ENCODE measurements at regions not wholly inside any gene's neighbourhood (a gene's known extent, or its start where the extent isn't known, plus 50 kb on each side); places are given as distances from the start of the nearest gene placed in this dataset.

DNA sequence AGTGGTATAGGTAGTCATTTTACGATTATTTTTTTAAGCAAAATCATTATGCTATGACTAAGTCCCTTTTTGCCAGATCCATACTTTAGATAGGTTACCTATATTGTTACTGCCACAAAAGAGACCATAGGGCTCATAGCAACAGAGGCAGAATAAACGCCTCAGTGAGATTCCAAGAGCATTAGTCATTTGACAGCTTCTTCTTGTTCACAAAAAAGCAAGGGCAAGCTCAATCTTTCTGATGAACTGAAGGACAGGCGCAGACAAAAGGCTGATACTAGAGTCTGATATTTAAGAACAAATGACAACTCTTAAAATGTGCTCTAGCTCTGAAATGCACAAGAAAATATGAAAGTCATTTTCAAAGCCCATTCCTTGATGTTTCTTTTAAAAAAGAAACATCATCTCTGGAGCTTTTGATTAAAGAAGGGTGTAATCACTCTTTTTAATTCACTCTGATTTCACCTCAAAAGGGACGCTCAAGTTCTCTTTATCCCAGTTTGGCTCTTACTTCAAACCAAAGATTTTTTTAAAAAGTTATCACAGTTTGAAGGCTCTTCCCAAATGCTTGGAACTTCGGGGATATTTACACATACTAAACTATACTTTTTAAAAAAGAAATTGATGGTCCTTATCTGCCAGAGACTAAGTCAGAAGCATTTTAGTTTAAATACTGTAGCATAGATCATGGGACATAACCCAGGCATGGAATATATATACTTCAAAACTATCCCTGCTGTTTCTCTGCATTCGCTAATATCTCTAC, 187.2 kb downstream of the EFNB2 start:
- no peak overlapping the region for H3K27ac ChIP-seq (ENCODE audit: low read depth, low read length, poor library complexity, severe bottlenecking)
- H3K9me3 ChIP-seq (ENCODE audit: low read length): no peaks in the 10 kb centered on the region
- H3K79me2 ChIP-seq (ENCODE audit: insufficient read depth, low read depth, low read length): no peaks in the 10 kb centered on the region
- H3K4me2 ChIP-seq (ENCODE audit: low read length): no peak overlapping the region
- BruUV-seq (replicated peaks): no TSS peak
- intact Hi-C loops (cut with micrococcal nuclease; ENCODE audit: unreplicated experiment): no loop called here
- H3K4me1 ChIP-seq (ENCODE audit: insufficient read depth, low read length, poor library complexity, severe bottlenecking): no peaks in the 10 kb centered on the region
- ChIA-PET CTCF (ENCODE audit: unreplicated experiment) (no interaction called here), POLR2A (interaction anchor here (0.6 to 0.7 kb wide), 2 partner anchors 44 to 572 kb away, joined by 3 to 5 read pairs; no protein-coding TSS in a partner anchor)
- no peaks in the 10 kb centered on the region for H4K20me1 ChIP-seq (ENCODE audit: insufficient read depth, low read length)
- no peak for DNase-seq (ENCODE audit: low spot score)
- H3K9me2 ChIP-seq (ENCODE audit: insufficient read depth, low read length): no peaks in the 10 kb centered on the region
- H3K36me3 ChIP-seq (ENCODE audit: insufficient read depth, low read length): no peaks in the 10 kb centered on the region
- H2AFZ ChIP-seq (ENCODE audit: low read length): no peak overlapping the region
- TF ChIP-seq, protein P1, sequence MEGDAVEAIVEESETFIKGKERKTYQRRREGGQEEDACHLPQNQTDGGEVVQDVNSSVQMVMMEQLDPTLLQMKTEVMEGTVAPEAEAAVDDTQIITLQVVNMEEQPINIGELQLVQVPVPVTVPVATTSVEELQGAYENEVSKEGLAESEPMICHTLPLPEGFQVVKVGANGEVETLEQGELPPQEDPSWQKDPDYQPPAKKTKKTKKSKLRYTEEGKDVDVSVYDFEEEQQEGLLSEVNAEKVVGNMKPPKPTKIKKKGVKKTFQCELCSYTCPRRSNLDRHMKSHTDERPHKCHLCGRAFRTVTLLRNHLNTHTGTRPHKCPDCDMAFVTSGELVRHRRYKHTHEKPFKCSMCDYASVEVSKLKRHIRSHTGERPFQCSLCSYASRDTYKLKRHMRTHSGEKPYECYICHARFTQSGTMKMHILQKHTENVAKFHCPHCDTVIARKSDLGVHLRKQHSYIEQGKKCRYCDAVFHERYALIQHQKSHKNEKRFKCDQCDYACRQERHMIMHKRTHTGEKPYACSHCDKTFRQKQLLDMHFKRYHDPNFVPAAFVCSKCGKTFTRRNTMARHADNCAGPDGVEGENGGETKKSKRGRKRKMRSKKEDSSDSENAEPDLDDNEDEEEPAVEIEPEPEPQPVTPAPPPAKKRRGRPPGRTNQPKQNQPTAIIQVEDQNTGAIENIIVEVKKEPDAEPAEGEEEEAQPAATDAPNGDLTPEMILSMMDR (conservative IDR thresholded peaks at IDR 0.05; ENCODE audit: low read length): no peak
- no peak for TF ChIP-seq EZH2phosphoT487 (IDR thresholded peaks at IDR 0.05; ENCODE audit: borderline replicate concordance, low read depth, low read length)
- H3K4me3 ChIP-seq (ENCODE audit: low read depth, low read length, poor library complexity, severe bottlenecking): no peak overlapping the region

DNA sequence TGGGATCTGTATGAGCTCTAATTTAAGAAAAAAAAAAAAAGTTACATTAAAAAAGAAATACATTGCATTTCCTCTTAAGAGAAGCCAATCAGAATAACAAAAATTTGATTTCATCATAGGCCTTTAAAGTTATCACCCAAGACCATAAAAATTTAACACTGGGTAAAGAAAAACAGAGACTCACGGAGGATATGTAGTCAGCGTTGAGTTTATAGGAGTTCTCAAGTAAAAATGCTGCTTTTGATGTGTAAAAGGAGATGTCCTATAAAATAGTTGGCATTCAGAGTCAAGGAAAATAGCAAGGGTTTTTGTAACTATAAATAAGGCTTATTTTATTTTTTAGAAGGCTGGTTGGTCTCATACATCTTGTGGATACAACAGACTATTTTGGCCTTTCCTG, 191.1 kb downstream of the EFNB2 start:
- H3K9me3 ChIP-seq (ENCODE audit: low read length): no peaks in the 10 kb centered on the region
- no peaks in the 10 kb centered on the region for H3K9me2 ChIP-seq (ENCODE audit: insufficient read depth, low read length)
- H3K4me2 ChIP-seq (ENCODE audit: low read length): no peak overlapping the region
- H3K36me3 ChIP-seq (ENCODE audit: insufficient read depth, low read length): no peaks in the 10 kb centered on the region
- no peak for DNase-seq (ENCODE audit: low spot score)
- TF ChIP-seq, protein P1 (conservative IDR thresholded peaks at IDR 0.05; ENCODE audit: low read length): no peak
- no peak for TF ChIP-seq EZH2phosphoT487 (IDR thresholded peaks at IDR 0.05; ENCODE audit: borderline replicate concordance, low read depth, low read length)
- CTCF ChIA-PET (ENCODE audit: unreplicated experiment): no interaction called here
- intact Hi-C loops (cut with micrococcal nuclease; ENCODE audit: unreplicated experiment): no loop called here
- no peak overlapping the region for H2AFZ ChIP-seq (ENCODE audit: low read length)
- no peak overlapping the region for H3K4me3 ChIP-seq (ENCODE audit: low read depth, low read length, poor library complexity, severe bottlenecking)
- no peaks in the 10 kb centered on the region for H3K4me1 ChIP-seq (ENCODE audit: insufficient read depth, low read length, poor library complexity, severe bottlenecking)
- no TSS peak for BruUV-seq (replicated peaks)
- no peaks in the 10 kb centered on the region for H3K79me2 ChIP-seq (ENCODE audit: insufficient read depth, low read depth, low read length)
- no peak overlapping the region for H3K27ac ChIP-seq (ENCODE audit: low read depth, low read length, poor library complexity, severe bottlenecking)
- POLR2A ChIA-PET: interaction anchor here (0.7 kb wide), 1 partner anchor 118 kb away, joined by 3 read pairs; no protein-coding TSS in a partner anchor
- no peaks in the 10 kb centered on the region for H4K20me1 ChIP-seq (ENCODE audit: insufficient read depth, low read length)

DNA sequence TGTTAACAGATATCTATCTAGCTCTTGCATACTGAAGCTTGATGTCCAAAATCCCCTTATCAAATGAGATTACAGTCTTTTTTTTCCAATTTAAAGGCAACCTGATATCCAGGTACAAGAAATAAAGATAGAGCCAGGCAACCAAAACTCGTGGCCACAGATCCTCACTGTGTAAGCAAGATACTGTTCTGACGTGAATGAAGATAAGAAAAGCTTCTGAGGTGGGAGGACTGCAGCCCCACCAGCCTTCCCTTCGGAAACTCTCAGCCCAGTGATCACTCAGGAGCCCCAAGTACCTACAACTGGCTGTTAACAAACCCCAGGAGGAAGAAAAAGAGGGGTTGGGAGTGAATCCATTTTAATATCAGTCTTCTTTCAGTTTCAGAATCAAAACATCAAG, 191.6 kb downstream of the EFNB2 start:
- no peaks in the 10 kb centered on the region for H3K9me2 ChIP-seq (ENCODE audit: insufficient read depth, low read length)
- H3K9me3 ChIP-seq (ENCODE audit: low read length): no peaks in the 10 kb centered on the region
- no peak overlapping the region for H2AFZ ChIP-seq (ENCODE audit: low read length)
- CTCF ChIA-PET (ENCODE audit: unreplicated experiment): no interaction called here
- H3K79me2 ChIP-seq (ENCODE audit: insufficient read depth, low read depth, low read length): no peaks in the 10 kb centered on the region
- no peak overlapping the region for H3K27ac ChIP-seq (ENCODE audit: low read depth, low read length, poor library complexity, severe bottlenecking)
- H3K4me1 ChIP-seq (ENCODE audit: insufficient read depth, low read length, poor library complexity, severe bottlenecking): no peaks in the 10 kb centered on the region
- H3K36me3 ChIP-seq (ENCODE audit: insufficient read depth, low read length): no peaks in the 10 kb centered on the region
- TF ChIP-seq EZH2phosphoT487 (IDR thresholded peaks at IDR 0.05; ENCODE audit: borderline replicate concordance, low read depth, low read length): no peak
- POLR2A ChIA-PET: interaction anchor here (0.7 kb wide), 1 partner anchor 118 kb away, joined by 3 read pairs; no protein-coding TSS in a partner anchor
- DNase-seq (ENCODE audit: low spot score): no peak
- H4K20me1 ChIP-seq (ENCODE audit: insufficient read depth, low read length): no peaks in the 10 kb centered on the region
- intact Hi-C loops (cut with micrococcal nuclease; ENCODE audit: unreplicated experiment): no loop called here
- H3K4me3 ChIP-seq (ENCODE audit: low read depth, low read length, poor library complexity, severe bottlenecking): no peak overlapping the region
- BruUV-seq (replicated peaks): no TSS peak
- no peak overlapping the region for H3K4me2 ChIP-seq (ENCODE audit: low read length)

All from OCI-LY7 (cell line).